ENCODE measurements at regions not wholly inside any gene's neighbourhood (a gene's known extent, or its start where the extent isn't known, plus 50 kb on each side); places are given as distances from the start of the nearest gene placed in this dataset.
A peak's percentile ranks its signal among the peaks of the same experiment; 100 is the strongest.

GRCh38 chr11:129282634-129283033 lies 90.5 kb upstream of the ARHGAP32 start:
- DNase-seq (ENCODE audit: low spot score in 2 of 2) = no peak
- H3K27ac ChIP-seq = no peak overlapping the region
- H3K27me3 ChIP-seq = no peaks in the 10 kb centered on the region
- H3K4me3 ChIP-seq = no peak overlapping the region
- TF ChIP-seq POLR2A (IDR thresholded peaks at IDR 0.05) (no peak), EP300 (IDR thresholded peaks at IDR 0.05) (no peak), CTCF (IDR thresholded peaks at IDR 0.05) (no peak)
- H3K9me3 ChIP-seq = no peaks in the 10 kb centered on the region
- 65 to 66% methylated on average over 2 of the region's 2 CpGs for WGBS, 2 donors
- H3K36me3 ChIP-seq = no peaks in the 10 kb centered on the region
- peaks cover 0 to 16% (median 1%) of the 10 kb centered on the region in 4 donors for H3K4me1 ChIP-seq

GRCh38 chr11:129281471-129282415 lies 89.6 kb upstream of the ARHGAP32 start:
- peaks cover 0 to 25% (median 1%) of the 10 kb centered on the region in 4 donors for H3K4me1 ChIP-seq
- no peaks in the 10 kb centered on the region for H3K36me3 ChIP-seq
- WGBS, 2 donors = 83 to 87% methylated on average over 11 of the region's 11 CpGs
- no peak overlapping the region for H3K27ac ChIP-seq
- no peak overlapping the region for H3K4me3 ChIP-seq
- H3K9me3 ChIP-seq = no peaks in the 10 kb centered on the region
- no peak for TF ChIP-seq CTCF (IDR thresholded peaks at IDR 0.05)
- H3K27me3 ChIP-seq = no peaks in the 10 kb centered on the region
- no peak for DNase-seq (ENCODE audit: low spot score in 2 of 2)

GRCh38 chr11:129280027-129280811 lies 88.1 kb upstream of the ARHGAP32 start:
- H3K27me3 ChIP-seq = no peaks in the 10 kb centered on the region
- H3K4me3 ChIP-seq = peak overlapping the region; percentile 50 to 63 (median 57)
- H3K36me3 ChIP-seq = no peaks in the 10 kb centered on the region
- WGBS, 2 donors = 53 to 57% methylated on average over 16 of the region's 16 CpGs
- H3K27ac ChIP-seq = peak overlapping the region in 2 of 4 donors; percentile 72 to 80
- no peaks in the 10 kb centered on the region for H3K9me3 ChIP-seq
- no peak for DNase-seq (ENCODE audit: low spot score in 2 of 2)
- TF ChIP-seq POLR2A (IDR thresholded peaks at IDR 0.05) (no peak), EP300 (IDR thresholded peaks at IDR 0.05) (no peak), CTCF (IDR thresholded peaks at IDR 0.05) (no peak)
- H3K4me1 ChIP-seq = peaks cover 0 to 40% (median 10%) of the 10 kb centered on the region in 4 donors

- peak; percentile 51 to 53 for DNase-seq (ENCODE audit: low spot score in 2 of 2)
- H3K4me3 ChIP-seq = peak overlapping the region; percentile 50 to 63 (median 57)
- TF ChIP-seq EP300 (IDR thresholded peaks at IDR 0.05) = no peak
- peak in 1 of 2 donors; percentile 60 for TF ChIP-seq POLR2A (IDR thresholded peaks at IDR 0.05)
- TF ChIP-seq CTCF (IDR thresholded peaks at IDR 0.05) = no peak
- H3K27ac ChIP-seq = peak overlapping the region in 2 of 4 donors; percentile 72 to 80
- H3K4me1 ChIP-seq = peaks cover 0 to 48% (median 11%) of the 10 kb centered on the region in 4 donors
- no peaks in the 10 kb centered on the region for H3K9me3 ChIP-seq
- H3K36me3 ChIP-seq = no peaks in the 10 kb centered on the region
- H3K27me3 ChIP-seq = no peaks in the 10 kb centered on the region
- WGBS, 2 donors = 0 to 1% methylated on average over 25 to 41 of the region's 103 CpGs
Measured at GRCh38 chr11:129279326-129280026, 87.4 kb upstream of the ARHGAP32 start.
